Breast epithelium (tissue), 3 donors: ENCODE measurements at regions not wholly inside any gene's neighbourhood (a gene's known extent, or its start where the extent isn't known, plus 50 kb on each side); places are given as distances from the start of the nearest gene placed in this dataset.

Experiments used
- POLR2A ChIP-seq: fragments of 450-650 bp; IDR thresholded peaks from one replicate; pipeline ENCODE4 v1.6.1; 2016; ENCODE audit warnings: antibody characterized with exemption, mild to moderate bottlenecking, moderate library complexity
- POLR2AphosphoS5 ChIP-seq, 3 donors: sonication (generic); formaldehyde crosslinking; IDR thresholded peaks; one replicate each; pipeline ENCODE4 v1.6.1; 2017; ENCODE audit warnings: antibody characterized with exemption in 3 of 3
- TF ChIP-seq, protein P1 (sequence below), 3 donors: fragments of 450-650 bp; IDR thresholded peaks; one replicate each; pipeline ENCODE4 v1.5.1; 2016 to 2017; ENCODE audit warnings: antibody characterized with exemption in 3 of 3, mild to moderate bottlenecking in 3 of 3, moderate library complexity in 3 of 3

DNA sequence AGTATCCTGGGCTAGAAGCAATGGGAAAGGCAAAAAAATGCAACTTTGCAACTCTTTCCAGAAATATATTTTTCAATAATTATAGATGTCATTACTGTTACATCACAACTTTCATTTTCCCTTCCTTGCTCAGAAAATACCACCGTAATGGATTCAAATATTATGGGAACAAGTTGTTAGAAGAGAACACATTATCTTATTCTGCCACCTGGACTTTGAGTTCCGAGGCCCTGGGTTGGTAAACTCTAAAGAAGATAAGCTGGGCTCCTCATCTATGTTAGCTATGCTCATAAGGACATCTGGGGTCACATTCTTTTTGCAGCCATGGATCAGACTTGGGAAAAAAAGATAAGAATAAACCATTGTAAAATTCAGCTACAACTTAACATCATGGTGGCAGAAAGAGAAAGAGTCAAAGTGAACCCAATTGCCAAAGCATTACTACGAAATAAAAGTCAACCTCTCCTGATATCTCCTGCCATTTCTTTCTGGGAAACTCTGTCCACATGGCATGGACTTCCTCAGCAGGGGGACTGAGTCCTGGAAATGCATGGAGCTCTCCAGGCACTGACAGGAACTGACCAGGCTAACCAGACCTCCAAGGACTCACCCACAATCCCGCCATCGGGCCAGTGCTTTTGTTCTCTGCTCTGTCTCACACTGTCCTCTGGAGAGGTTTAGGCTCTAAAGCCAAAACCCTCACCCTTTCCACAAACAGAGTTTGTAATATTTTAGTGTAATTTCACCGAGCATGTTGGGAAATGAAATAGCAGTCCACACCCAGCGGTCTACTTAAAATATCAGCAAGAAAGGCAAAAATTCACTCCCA is 499.1 kb upstream of the RUNX1 start:
- no peak for TF ChIP-seq POLR2AphosphoS5 (IDR thresholded peaks at IDR 0.05)
- TF ChIP-seq, protein P1, sequence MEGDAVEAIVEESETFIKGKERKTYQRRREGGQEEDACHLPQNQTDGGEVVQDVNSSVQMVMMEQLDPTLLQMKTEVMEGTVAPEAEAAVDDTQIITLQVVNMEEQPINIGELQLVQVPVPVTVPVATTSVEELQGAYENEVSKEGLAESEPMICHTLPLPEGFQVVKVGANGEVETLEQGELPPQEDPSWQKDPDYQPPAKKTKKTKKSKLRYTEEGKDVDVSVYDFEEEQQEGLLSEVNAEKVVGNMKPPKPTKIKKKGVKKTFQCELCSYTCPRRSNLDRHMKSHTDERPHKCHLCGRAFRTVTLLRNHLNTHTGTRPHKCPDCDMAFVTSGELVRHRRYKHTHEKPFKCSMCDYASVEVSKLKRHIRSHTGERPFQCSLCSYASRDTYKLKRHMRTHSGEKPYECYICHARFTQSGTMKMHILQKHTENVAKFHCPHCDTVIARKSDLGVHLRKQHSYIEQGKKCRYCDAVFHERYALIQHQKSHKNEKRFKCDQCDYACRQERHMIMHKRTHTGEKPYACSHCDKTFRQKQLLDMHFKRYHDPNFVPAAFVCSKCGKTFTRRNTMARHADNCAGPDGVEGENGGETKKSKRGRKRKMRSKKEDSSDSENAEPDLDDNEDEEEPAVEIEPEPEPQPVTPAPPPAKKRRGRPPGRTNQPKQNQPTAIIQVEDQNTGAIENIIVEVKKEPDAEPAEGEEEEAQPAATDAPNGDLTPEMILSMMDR (IDR thresholded peaks at IDR 0.05), result no peak
- no peak for TF ChIP-seq POLR2A
